ENCODE measurements at regions not wholly inside any gene's neighbourhood (a gene's known extent, or its start where the extent isn't known, plus 50 kb on each side); places are given as distances from the start of the nearest gene placed in this dataset.
A peak's percentile ranks its signal among the peaks of the same experiment; 100 is the strongest.
"Not testable (repeated sequence)": the region's sequence is repeated elsewhere in the genome, so short reads cannot be mapped to it uniquely, and the experiment has no call there.

GRCh38 chr4:105050896-105051295 is 95.8 kb upstream of the TET2 start:
- DNase-seq (ENCODE audit: low read depth) = peak; percentile 46

DNA sequence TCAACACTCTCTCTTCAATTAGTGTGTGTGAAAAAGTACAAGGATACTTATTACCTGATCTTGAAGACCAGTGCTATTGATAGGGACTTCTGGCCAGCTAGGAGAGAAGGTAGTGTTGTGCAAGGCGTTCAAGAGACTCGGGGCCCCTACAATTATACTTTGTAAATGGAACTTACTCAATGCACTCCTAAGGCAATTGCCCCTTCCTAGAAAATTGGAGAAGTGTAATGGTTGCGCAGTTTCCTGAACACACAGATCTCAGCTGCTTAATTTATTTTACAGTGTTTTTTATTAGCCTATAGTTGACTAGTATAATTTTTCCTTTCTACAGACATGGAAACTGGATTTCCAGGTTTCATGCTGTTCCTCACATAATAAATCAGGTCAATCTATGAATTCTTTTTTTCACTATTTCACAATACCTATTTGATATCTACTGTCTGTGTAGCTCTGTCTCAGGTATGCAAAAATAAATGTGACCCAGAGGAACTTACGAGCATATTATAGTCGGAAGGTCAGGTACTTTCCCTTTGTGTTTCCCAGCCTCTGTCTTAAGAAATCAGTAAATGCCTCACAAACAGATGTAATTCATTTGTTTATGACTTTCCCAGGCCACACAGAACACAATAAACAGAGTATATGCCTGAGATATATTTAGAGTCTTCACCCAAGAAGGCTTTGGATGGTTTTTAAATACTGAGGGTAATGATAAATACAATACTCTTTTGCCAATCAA is 89.1 kb upstream of the TET2 start:
- DNase-seq (ENCODE audit: low read depth) = no peak

DNA sequence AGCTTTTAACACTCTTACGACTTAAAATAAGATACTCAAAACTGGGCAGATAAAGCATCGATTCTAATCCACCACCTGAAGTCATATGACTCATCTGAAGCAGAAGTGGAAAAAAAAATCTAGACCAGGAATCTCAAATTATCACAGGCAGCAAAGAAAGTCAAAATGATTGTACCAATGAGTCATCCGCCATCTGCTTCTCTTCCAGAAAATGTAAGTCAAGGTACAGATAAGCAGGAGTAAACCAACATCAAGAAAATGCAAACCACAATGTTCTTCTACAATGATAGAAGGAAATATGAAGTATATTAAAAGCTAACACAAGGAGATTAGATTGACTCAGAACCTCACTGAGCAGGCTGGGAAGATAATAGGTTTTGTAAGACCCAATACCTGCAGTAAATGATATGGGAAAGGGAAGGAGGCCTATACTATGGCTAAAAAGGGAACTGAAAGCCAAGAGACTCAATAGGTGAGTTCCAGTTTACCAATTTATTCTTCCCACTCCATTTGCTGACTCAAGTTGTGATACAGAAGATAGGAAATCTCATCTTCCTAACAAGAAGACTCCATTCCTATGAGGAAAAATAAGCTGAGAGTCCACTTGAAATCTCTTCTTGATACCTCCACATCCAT is 88.4 kb upstream of the TET2 start:
- DNase-seq (ENCODE audit: low read depth) = no peak

- DNase-seq (ENCODE audit: low read depth) = no peak
These were observed 87.3 kb upstream of the TET2 start for GRCh38 chr4:105059337-105059736.

GRCh38 chr4:105060628-105061027 is 86.0 kb upstream of the TET2 start:
- DNase-seq (ENCODE audit: low read depth) = no peak

GRCh38 chr4:105061136-105061696 is 85.5 kb upstream of the TET2 start:
- DNase-seq (ENCODE audit: low read depth) = no peak

DNA sequence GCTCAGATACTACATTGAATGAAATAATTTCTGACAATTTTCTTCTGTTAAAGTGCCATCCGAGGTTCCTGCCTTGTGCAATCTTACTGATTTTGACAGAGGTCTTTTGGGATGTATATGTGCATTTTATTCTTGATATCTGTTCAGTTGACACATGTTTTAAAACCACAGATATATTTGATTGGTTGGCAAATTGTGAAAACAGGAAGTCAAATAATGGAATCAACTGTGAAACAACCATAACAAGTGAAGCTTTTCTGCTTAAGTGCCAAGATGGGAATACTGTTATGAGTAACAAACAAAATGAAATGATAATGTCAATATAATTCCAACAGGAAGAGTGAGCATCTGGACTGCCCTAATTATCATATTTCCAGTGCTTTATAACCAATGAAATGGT is 84.9 kb upstream of the TET2 start:
- no peak for DNase-seq (ENCODE audit: low read depth)

- no peak for DNase-seq (ENCODE audit: low read depth)
These were observed 80.3 kb upstream of the TET2 start for GRCh38 chr4:105066401-105066800.

DNA sequence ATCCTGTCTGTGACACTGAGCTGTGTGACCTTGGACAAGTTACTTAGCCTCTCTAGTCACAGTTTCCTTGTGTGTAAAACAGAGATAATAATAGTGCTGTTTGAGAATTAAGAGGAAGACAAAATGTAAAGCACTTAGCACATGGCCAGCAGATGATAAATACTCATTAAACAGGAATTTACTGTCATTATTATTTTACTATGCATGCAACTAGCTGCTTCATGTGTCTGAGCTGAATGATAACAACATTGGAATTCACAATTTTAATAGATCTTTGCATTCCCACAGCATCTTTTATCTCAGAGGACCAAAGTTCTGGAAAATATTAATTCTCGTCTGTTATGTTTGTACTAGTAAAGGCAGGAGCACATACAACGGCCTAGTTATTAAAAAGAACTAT is 79.2 kb upstream of the TET2 start:
- peak; percentile 47 for DNase-seq (ENCODE audit: low read depth)

DNA sequence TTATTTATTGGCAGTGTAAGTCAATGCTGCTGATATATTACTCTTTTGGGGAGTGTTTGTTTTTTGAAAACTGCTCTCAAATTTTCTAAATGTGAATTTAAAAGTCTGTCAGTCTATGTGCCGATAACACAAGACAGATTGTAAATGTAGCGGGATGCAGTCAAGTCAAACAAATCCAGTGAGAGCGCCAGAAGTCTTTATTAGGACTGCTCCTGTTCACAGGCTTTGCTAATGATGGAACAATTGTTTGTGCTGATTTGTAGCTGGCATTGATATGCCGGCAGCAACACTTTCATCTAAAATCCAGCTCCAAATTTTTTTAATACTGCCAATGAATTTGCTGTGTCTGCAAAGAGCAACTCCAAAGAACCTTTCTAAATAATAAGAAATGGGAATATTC is 78.7 kb upstream of the TET2 start:
- no peak for DNase-seq (ENCODE audit: low read depth)

GRCh38 chr4:105068516-105068915 is 78.2 kb upstream of the TET2 start:
- DNase-seq (ENCODE audit: low read depth) = no peak

DNA sequence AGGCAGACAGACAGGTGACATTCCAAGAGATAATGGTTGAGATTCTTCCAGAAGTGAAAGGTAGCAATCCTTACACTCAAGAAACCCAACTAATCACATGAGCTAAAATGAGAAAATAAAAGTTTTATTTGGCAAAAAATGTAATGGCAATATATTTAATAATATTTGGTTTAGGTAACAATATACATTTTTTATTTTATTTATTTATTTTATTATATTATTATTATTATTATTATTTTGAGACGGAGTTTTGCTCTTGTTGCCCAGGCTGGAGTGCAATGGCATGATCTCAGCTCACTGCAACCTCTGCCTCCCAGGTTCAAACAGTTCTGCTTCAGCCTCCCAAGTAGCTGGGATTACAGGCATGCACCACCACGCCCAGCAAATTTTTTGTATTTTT is 74.6 kb upstream of the TET2 start:
- not testable (repeated sequence) for DNase-seq (ENCODE audit: low read depth)

DNA sequence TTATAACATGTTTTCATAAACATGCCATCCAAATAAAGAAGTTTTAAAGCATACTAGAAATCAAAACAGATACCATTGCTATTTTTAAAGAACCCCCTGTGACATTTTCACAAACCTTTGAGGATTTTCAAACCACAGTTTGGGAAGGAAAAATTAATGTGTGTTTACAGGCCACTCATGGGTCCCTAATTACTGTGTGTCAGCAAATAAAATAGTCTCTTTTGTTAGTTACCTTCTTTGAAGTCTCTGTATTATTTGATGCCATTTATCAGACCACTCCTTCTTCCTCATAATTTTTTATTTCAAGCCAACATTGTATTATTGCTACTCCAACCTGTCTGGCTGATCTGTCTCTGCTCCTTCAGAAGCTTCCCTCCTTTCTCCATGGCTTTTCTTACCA is 72.6 kb upstream of the TET2 start:
- no peak for DNase-seq (ENCODE audit: low read depth)

DNA sequence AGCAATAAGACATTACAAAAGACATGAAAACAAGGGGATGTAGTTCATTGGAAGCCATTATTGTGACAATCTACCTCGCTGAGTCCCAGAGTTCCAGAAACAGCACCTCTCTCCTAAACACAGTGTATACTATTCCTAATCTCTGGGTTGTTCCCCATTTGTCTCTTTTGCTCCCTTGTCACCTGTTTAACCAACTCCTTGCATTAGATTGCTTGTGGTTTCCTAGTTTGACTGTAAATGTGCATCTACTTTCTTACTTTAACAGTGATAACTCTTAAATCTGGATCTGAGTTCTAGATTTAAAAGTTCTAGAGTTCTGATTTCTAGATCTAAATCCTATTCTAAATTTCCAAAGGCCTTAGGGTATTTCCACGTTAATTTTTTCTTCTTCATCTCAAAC is 71.6 kb upstream of the TET2 start:
- DNase-seq (ENCODE audit: low read depth) = no peak

DNA sequence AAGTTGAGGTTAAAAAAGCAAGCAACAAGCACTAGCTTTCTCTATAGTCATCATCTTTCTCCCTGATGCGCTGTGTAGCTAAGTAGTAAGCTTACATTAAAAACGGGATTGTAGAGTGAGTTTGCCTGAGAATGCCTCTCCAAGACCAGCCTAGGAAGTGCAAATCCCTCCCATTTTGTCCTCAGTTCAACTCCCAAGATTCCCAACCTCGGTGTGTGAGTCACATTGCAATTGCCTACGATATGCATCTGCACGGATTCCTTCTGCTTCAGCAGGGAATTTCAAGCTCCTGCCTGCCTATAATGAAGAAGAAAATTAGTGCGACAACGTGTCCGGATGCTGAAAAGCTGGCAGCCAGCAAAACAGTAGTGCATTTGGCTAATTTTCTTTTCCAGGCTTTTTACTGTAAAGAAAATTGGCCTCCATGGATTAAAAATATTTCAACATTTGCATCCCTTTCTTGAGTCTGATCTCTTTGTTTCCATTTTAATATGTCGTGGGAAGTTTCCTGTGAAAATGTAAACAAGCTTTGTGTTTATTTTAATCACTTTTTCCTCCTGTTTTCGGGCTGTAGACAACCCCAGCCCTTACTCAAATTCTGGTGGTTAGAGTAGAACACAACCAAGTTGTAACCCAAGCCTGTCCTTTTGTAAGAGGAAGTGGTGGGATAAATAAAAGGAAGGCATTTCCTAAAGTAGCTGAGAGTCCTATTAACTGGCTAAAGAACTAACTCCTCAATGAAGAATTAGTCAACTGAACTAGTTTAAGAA is 58.4 kb upstream of the TET2 start:
- DNase-seq (ENCODE audit: low read depth) = peak; percentile 93

GRCh38 chr4:105092356-105092755 is 54.3 kb upstream of the TET2 start:
- peak; percentile 77 for DNase-seq (ENCODE audit: low read depth)

DNA sequence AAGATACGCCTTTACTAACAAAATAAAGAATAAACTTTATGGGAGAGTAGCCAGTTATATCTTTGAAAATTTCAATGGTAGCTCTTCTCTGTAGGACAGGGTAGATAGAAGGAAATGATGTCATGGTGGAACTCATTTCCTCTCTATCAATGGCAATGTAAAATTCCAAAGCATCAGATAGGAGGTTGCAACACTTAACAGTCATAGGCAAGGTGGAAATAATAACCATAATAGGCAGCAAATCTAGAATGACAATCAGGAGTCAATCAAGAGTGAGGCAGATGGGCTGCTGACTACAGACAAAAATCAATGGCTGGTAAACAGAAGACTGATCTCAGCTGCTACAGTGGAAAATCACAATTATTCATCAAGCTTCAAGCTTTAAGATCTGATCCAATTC is 53.9 kb upstream of the TET2 start:
- DNase-seq (ENCODE audit: low read depth) = peak; percentile 41

GRCh38 chr4:105093975-105094374 is 52.7 kb upstream of the TET2 start:
- DNase-seq (ENCODE audit: low read depth) = no peak
